Gastroesophageal sphincter (tissue), 3 donors: ENCODE measurements at regions not wholly inside any gene's neighbourhood (a gene's known extent, or its start where the extent isn't known, plus 50 kb on each side); places are given as distances from the start of the nearest gene placed in this dataset.
"Not testable (repeated sequence)": the region's sequence is repeated elsewhere in the genome, so short reads cannot be mapped to it uniquely, and the experiment has no call there.

ENCODE experiments used
- EP300 ChIP-seq: sonication (generic); formaldehyde crosslinking; IDR thresholded peaks from one replicate; pipeline ENCODE4 v1.6.1; 2017; ENCODE audit warnings: antibody characterized with exemption, mild to moderate bottlenecking
- POLR2AphosphoS5 ChIP-seq: sonication (generic); formaldehyde crosslinking; IDR thresholded peaks from one replicate; pipeline ENCODE4 v1.6.1; 2017; ENCODE audit warnings: antibody characterized with exemption
- TF ChIP-seq, protein P1 (sequence below), 4 experiments: fragments of 200-600 bp in 2 of 4; fragments of 450-650 bp in 2 of 4; sonication (generic) in 1 of 4; IDR thresholded peaks; one replicate each; pipeline ENCODE4 v1.5.1; 2017 to 2019; ENCODE audit warnings: antibody characterized with exemption in 4 of 4, mild to moderate bottlenecking in 2 of 4, moderate library complexity in 2 of 4

DNA sequence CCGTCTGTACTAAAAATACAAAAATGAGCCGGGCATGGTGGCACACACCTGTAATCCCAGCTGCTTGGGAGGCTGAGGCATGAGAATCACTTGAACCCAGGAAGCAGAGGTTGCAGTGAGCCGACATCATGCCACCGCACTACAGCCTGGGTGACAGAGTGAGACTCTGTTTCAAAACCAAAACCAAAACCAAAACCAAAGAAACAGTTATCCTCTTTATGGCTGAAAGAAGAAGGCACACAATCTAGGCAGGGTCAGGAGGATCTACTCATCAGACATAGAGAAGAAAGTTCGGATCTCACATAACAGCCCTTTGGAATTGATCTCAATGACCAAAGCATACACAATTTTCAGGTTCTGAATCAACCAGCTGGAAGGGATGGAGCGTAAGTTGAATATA, 411.3 kb upstream of the SLC35B3 start:
- TF ChIP-seq, protein P1, sequence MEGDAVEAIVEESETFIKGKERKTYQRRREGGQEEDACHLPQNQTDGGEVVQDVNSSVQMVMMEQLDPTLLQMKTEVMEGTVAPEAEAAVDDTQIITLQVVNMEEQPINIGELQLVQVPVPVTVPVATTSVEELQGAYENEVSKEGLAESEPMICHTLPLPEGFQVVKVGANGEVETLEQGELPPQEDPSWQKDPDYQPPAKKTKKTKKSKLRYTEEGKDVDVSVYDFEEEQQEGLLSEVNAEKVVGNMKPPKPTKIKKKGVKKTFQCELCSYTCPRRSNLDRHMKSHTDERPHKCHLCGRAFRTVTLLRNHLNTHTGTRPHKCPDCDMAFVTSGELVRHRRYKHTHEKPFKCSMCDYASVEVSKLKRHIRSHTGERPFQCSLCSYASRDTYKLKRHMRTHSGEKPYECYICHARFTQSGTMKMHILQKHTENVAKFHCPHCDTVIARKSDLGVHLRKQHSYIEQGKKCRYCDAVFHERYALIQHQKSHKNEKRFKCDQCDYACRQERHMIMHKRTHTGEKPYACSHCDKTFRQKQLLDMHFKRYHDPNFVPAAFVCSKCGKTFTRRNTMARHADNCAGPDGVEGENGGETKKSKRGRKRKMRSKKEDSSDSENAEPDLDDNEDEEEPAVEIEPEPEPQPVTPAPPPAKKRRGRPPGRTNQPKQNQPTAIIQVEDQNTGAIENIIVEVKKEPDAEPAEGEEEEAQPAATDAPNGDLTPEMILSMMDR (IDR thresholded peaks at IDR 0.05) = not testable (repeated sequence)
- TF ChIP-seq POLR2AphosphoS5, EP300: not testable (repeated sequence)
